CD4-positive, CD25-positive, alpha-beta regulatory T cell (primary cell): ENCODE measurements at regions not wholly inside any gene's neighbourhood (a gene's known extent, or its start where the extent isn't known, plus 50 kb on each side); places are given as distances from the start of the nearest gene placed in this dataset.

Source experiments
- ATAC-seq, 2 donors: fragments of 150-1000 bp; cut with Tn5 transposase; one replicate each; pipeline ENCODE4 v1.10.0; 2021; ENCODE audit warnings: low read depth in 2 of 2, moderate number of reproducible peaks in 2 of 2, moderate library complexity in 1 of 2
- DNase-seq, 3 donors: peaks; one replicate each; pipeline versions ENCODE4 v3.0.0 to v3.0.0-alpha.2; 2012 to 2022; ENCODE audit warnings: mixed read lengths in 1 of 3
- H3K27ac ChIP-seq: one replicate; pipeline ENCODE4 v1.7.0; 2013; ENCODE audit warnings: mild to moderate bottlenecking, low read length; ENCODE audit not compliant: insufficient read depth, poor library complexity, severe bottlenecking
- H3K27me3 ChIP-seq: one replicate; pipeline ENCODE4 v1.7.0; 2013; ENCODE audit warnings: low read length; ENCODE audit not compliant: control insufficient read depth, insufficient read depth
- H3K36me3 ChIP-seq: one replicate; pipeline ENCODE4 v1.7.0; 2013; ENCODE audit warnings: mild to moderate bottlenecking, low read length, moderate library complexity; ENCODE audit not compliant: control insufficient read depth, insufficient read depth
- H3K4me1 ChIP-seq: 2 replicates; pipeline ENCODE4 v1.7.0; 2013; ENCODE audit warnings: mild to moderate bottlenecking, low read length; ENCODE audit not compliant: insufficient read depth, control insufficient read depth, poor library complexity, severe bottlenecking
- H3K4me3 ChIP-seq: one replicate; pipeline ENCODE4 v1.7.0; 2013; ENCODE audit warnings: low read depth, mild to moderate bottlenecking, low read length, moderate library complexity
- H3K9me3 ChIP-seq, 2 experiments: 1 replicate in 1 of 2; 2 replicates in 1 of 2; pipeline ENCODE4 v1.7.0; 2013; ENCODE audit warnings: low read length in 2 of 2, mild to moderate bottlenecking in 1 of 2, moderate library complexity in 1 of 2; ENCODE audit not compliant: control insufficient read depth in 2 of 2
- H3K27ac Mint-ChIP-seq, 3 donors: one replicate each; pipeline ENCODE4 v1.8.0; 2020 to 2022; ENCODE audit warnings: mild to moderate bottlenecking in 3 of 3, mixed read lengths in 3 of 3, moderate library complexity in 2 of 3
- H3K27me3 Mint-ChIP-seq: one replicate; pipeline ENCODE4 v1.8.0; 2022; ENCODE audit warnings: mild to moderate bottlenecking, mixed read lengths
- H3K36me3 Mint-ChIP-seq: one replicate; pipeline ENCODE4 v1.8.0; 2020; ENCODE audit warnings: mixed read lengths
- H3K4me1 Mint-ChIP-seq, 4 donors: one replicate each; pipeline ENCODE4 v1.8.0; 2020 to 2022; ENCODE audit warnings: mixed read lengths in 4 of 4, mild to moderate bottlenecking in 1 of 4
- H3K4me3 Mint-ChIP-seq, 4 donors: one replicate each; pipeline ENCODE4 v1.8.0; 2020 to 2022; ENCODE audit warnings: mild to moderate bottlenecking in 4 of 4, mixed read lengths in 4 of 4, moderate library complexity in 3 of 4
- H3K9me3 Mint-ChIP-seq, 7 donors: one replicate each; pipeline ENCODE4 v1.8.0; 2020 to 2022; ENCODE audit warnings: mixed read lengths in 7 of 7, mild to moderate bottlenecking in 3 of 7, moderate library complexity in 2 of 7

DNA sequence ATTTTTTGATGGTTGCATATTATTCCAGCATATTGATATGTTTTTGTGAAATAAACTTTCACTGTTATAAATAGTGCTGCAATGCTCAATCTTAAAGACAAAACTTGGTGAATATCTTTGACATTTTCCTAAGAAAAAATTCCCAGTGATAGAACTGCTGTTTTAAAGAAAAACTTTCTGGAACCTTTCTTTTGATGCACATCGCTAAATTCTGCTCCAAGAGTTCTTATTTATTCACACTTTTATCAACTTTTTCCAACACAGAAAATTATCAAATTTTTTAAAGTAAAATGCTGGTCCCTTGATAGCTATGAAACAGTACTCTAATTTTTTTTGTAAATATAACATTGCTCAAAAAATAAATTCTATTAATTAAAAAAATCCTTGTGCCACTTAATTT lies 196.6 kb downstream of the HS3ST3A1 start:
- Histone ChIP-seq H3K36me3 (no peaks in the 10 kb centered on the region), H3K4me1 (no peaks in the 10 kb centered on the region), H3K4me3 (no peak overlapping the region), H3K27ac (no peak overlapping the region), H3K9me3 (no peaks in the 10 kb centered on the region), H3K27me3 (no peaks in the 10 kb centered on the region)
- H3K27me3 Mint-ChIP-seq, result no peaks in the 10 kb centered on the region
- no peak overlapping the region for H3K4me3 Mint-ChIP-seq
- H3K9me3 Mint-ChIP-seq, result peaks cover 0 to 3% (median 0%) of the 10 kb centered on the region in 7 donors
- ATAC-seq (no peak), DNase-seq (no peak)
- no peak overlapping the region for H3K27ac Mint-ChIP-seq
- H3K4me1 Mint-ChIP-seq, result no peaks in the 10 kb centered on the region
- no peaks in the 10 kb centered on the region for H3K36me3 Mint-ChIP-seq

DNA sequence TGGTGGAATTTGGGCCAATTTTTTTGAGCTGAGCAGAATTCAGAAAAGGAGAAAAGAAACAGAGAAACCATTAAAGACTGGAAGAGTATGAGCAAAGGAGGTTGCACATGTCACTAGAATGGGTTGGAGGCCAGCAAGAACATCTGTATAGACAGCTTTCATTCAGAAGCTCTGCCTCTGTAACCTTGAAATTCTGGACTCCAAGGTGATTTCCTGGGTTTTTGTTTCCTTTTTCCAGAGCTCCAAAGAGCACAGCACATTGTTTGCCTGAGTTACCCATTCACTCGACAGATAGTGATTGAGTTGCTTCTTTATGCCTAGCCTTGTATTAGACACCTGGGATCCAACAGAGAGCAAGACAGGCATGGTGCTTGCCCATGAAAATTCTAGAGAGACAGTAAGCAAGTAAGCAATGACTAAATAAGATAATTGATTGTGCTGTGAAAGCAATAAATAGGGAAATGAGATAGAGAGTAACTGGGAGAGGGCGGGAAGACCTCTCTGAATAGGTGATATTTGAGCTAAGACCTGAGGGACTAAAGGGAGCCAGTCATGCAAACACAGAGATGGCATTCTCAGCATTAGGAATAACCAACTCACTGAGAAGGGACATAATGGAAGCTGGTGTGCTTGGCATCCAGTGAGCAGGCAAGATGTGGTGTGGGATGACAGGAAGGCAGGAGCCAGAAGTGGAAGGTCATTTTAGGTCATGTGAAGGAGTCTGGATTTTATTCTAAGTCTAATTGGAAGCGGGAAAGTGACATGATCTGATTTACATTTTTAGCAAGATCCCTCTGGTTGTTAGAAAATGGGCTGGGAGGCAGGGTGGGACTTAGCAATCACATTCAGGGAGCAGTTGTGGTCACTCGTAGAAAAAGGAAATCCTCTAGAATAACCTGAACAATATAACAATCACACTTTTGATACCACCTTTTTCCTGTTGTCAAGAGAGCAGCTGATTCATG lies 197.5 kb downstream of the HS3ST3A1 start:
- DNase-seq (no peak), ATAC-seq (no peak)
- Mint-ChIP-seq H3K36me3 (no peaks in the 10 kb centered on the region), H3K9me3 (peaks cover 0 to 3% (median 0%) of the 10 kb centered on the region in 7 donors), H3K27me3 (no peaks in the 10 kb centered on the region), H3K4me3 (no peak overlapping the region), H3K27ac (no peak overlapping the region), H3K4me1 (no peaks in the 10 kb centered on the region)
- Histone ChIP-seq H3K27me3 (no peaks in the 10 kb centered on the region), H3K27ac (no peak overlapping the region), H3K36me3 (no peaks in the 10 kb centered on the region), H3K9me3 (no peaks in the 10 kb centered on the region), H3K4me1 (no peaks in the 10 kb centered on the region), H3K4me3 (no peak overlapping the region)

DNA sequence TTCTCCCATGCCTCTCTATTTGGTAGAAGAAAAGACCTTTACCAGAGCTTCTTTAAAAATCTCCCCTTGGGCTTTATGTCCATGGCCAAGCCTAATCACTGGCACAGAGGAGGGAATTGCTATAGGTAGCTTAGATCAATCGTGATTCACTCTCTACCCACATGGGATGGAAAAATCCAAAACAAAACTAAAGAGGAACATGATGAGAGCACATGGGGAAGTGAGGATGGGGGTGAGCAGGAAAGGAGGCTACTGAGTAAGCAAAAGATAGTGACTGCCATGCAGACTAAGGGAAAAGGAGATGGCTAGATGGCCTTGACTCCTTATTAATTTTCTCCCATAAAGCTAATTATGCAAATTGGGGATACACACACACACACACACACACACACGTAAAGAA lies 201.2 kb downstream of the HS3ST3A1 start:
- no peak overlapping the region for H3K27ac Mint-ChIP-seq
- no peaks in the 10 kb centered on the region for H3K36me3 Mint-ChIP-seq
- H3K27me3 ChIP-seq, result no peaks in the 10 kb centered on the region
- H3K4me1 ChIP-seq, result no peaks in the 10 kb centered on the region
- H3K4me3 ChIP-seq, result no peak overlapping the region
- H3K36me3 ChIP-seq, result no peaks in the 10 kb centered on the region
- H3K4me1 Mint-ChIP-seq, result no peaks in the 10 kb centered on the region
- peaks cover 0 to 3% (median 0%) of the 10 kb centered on the region in 7 donors for H3K9me3 Mint-ChIP-seq
- no peak for ATAC-seq
- no peaks in the 10 kb centered on the region for H3K27me3 Mint-ChIP-seq
- DNase-seq, result no peak
- H3K27ac ChIP-seq, result no peak overlapping the region
- H3K9me3 ChIP-seq, result no peaks in the 10 kb centered on the region
- H3K4me3 Mint-ChIP-seq, result no peak overlapping the region

GRCh38 chr17:13398853-13399252 lies 202.9 kb downstream of the HS3ST3A1 start:
- H3K36me3 Mint-ChIP-seq, result no peaks in the 10 kb centered on the region
- H3K4me1 Mint-ChIP-seq, result no peaks in the 10 kb centered on the region
- Histone ChIP-seq H3K36me3 (no peaks in the 10 kb centered on the region), H3K27me3 (no peaks in the 10 kb centered on the region), H3K9me3 (no peaks in the 10 kb centered on the region), H3K4me1 (no peaks in the 10 kb centered on the region), H3K4me3 (no peak overlapping the region), H3K27ac (no peak overlapping the region)
- no peak overlapping the region for H3K27ac Mint-ChIP-seq
- peaks cover 0 to 2% (median 0%) of the 10 kb centered on the region in 7 donors for H3K9me3 Mint-ChIP-seq
- H3K27me3 Mint-ChIP-seq, result no peaks in the 10 kb centered on the region
- no peak overlapping the region for H3K4me3 Mint-ChIP-seq
- no peak for DNase-seq
- ATAC-seq, result no peak

- Histone ChIP-seq H3K27me3 (no peaks in the 10 kb centered on the region), H3K4me3 (no peak overlapping the region), H3K36me3 (no peaks in the 10 kb centered on the region), H3K9me3 (no peaks in the 10 kb centered on the region), H3K27ac (no peak overlapping the region), H3K4me1 (no peaks in the 10 kb centered on the region)
- Mint-ChIP-seq H3K36me3 (no peaks in the 10 kb centered on the region), H3K4me3 (no peak overlapping the region), H3K4me1 (no peaks in the 10 kb centered on the region), H3K9me3 (peaks cover 0 to 2% (median 0%) of the 10 kb centered on the region in 7 donors), H3K27ac (no peak overlapping the region), H3K27me3 (no peaks in the 10 kb centered on the region)
- DNase-seq (no peak), ATAC-seq (no peak)
Observed at GRCh38 chr17:13398091-13398490, 203.6 kb downstream of the HS3ST3A1 start.

GRCh38 chr17:13395862-13396261 lies 205.9 kb downstream of the HS3ST3A1 start:
- Mint-ChIP-seq H3K27me3 (no peaks in the 10 kb centered on the region), H3K9me3 (peaks cover 0 to 3% (median 0%) of the 10 kb centered on the region in 7 donors), H3K4me3 (no peak overlapping the region)

DNA sequence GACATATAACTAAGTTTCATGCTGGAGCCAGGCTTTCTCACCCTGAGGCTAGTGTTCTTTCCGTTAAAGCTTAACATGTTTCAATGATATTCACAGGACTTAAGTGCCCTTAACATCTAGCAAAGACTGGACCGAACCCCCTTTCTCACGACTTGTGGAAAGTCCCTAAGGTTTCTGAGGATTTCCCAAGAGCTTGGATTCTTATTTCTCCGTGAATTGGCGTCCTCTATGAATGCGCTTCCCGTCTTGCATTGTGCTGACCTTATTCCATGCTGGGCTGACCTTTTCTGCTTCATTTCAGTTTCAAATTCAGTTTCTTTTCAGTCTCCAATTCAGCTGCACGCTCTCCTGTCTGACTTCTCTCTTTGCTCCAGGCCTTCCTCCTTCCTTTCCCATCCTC lies 206.4 kb downstream of the HS3ST3A1 start:
- H3K9me3 ChIP-seq, result no peaks in the 10 kb centered on the region
- ATAC-seq (no peak), DNase-seq (no peak)
- H3K36me3 ChIP-seq, result no peaks in the 10 kb centered on the region
- Mint-ChIP-seq H3K27me3 (no peaks in the 10 kb centered on the region), H3K4me1 (no peaks in the 10 kb centered on the region), H3K9me3 (peaks cover 0 to 3% (median 0%) of the 10 kb centered on the region in 7 donors), H3K4me3 (no peak overlapping the region), H3K27ac (no peak overlapping the region), H3K36me3 (no peaks in the 10 kb centered on the region)
- H3K4me1 ChIP-seq, result no peaks in the 10 kb centered on the region
- H3K4me3 ChIP-seq, result no peak overlapping the region
- H3K27ac ChIP-seq, result no peak overlapping the region
- H3K27me3 ChIP-seq, result no peaks in the 10 kb centered on the region

More at GRCh38 chr17:13395862-13396261, 205.9 kb downstream of the HS3ST3A1 start:
- H3K36me3 ChIP-seq, result no peaks in the 10 kb centered on the region
- ATAC-seq, result no peak
- no peaks in the 10 kb centered on the region for H3K27me3 ChIP-seq
- H3K4me1 Mint-ChIP-seq, result no peaks in the 10 kb centered on the region
- no peak for DNase-seq
- no peaks in the 10 kb centered on the region for H3K4me1 ChIP-seq
- H3K27ac Mint-ChIP-seq, result no peak overlapping the region
- H3K36me3 Mint-ChIP-seq, result no peaks in the 10 kb centered on the region
- no peak overlapping the region for H3K4me3 ChIP-seq
- H3K9me3 ChIP-seq, result no peaks in the 10 kb centered on the region
- no peak overlapping the region for H3K27ac ChIP-seq
